ENCODE measurements at regions not wholly inside any gene's neighbourhood (a gene's known extent, or its start where the extent isn't known, plus 50 kb on each side); places are given as distances from the start of the nearest gene placed in this dataset.

DNA sequence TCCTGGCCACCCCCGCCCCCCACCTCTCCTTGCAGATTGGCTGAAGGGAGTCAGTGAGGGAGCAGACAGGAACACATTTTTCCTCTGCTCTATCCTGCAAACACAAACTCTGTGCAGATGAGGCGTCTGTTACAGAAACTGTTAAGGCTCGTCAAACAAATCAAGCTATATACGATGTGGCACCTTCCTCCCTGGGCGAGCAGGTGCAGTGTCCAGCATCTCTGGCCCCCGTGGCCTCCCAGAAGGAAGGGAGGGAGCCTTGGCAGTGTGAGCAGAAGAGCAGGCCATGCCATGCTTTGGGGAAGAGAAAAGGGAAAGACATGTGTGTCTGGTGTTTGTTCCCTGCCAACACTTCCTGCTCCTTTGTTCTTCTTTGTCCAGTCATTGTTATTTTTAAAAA, 267.8 kb downstream of the UTP18 start:
- H3K4me3 ChIP-seq (ENCODE audit: low read depth, low read length) = no peak overlapping the region
- DNase-seq = no peak
- no peak overlapping the region for H3K27ac ChIP-seq
- TF ChIP-seq, protein P1, sequence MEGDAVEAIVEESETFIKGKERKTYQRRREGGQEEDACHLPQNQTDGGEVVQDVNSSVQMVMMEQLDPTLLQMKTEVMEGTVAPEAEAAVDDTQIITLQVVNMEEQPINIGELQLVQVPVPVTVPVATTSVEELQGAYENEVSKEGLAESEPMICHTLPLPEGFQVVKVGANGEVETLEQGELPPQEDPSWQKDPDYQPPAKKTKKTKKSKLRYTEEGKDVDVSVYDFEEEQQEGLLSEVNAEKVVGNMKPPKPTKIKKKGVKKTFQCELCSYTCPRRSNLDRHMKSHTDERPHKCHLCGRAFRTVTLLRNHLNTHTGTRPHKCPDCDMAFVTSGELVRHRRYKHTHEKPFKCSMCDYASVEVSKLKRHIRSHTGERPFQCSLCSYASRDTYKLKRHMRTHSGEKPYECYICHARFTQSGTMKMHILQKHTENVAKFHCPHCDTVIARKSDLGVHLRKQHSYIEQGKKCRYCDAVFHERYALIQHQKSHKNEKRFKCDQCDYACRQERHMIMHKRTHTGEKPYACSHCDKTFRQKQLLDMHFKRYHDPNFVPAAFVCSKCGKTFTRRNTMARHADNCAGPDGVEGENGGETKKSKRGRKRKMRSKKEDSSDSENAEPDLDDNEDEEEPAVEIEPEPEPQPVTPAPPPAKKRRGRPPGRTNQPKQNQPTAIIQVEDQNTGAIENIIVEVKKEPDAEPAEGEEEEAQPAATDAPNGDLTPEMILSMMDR (IDR thresholded peaks at IDR 0.05; ENCODE audit: low read depth, low read length, missing control alignments) = no peak
- no peaks in the 10 kb centered on the region for H3K36me3 ChIP-seq (replicated peaks)
- in situ Hi-C loops (cut with HindIII; ENCODE audit: low pct_ligation_motif_present, low sequenced_read_pairs) = no loop called here
- no peaks in the 10 kb centered on the region for H3K27me3 ChIP-seq (replicated peaks)

DNA sequence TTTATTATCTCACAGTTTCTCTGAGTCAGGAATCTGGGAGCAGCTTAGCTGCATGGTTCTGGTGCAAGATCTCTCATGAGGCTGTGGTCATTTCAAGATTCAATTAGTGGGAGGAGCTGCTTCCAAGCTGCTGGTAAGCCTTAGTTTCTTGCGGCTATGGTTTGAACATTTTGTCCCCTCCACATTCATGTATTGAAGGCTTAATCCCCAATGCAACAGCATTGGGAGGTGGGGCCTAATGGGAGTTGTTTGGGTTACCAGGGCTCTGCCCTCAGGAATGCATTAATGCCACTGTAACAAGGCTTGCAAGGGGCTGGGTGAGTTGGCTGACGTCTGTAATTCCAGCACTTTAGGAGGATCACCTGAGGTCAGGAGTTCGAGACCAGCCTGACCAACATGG, 272.9 kb downstream of the UTP18 start:
- TF ChIP-seq, protein P1 (IDR thresholded peaks at IDR 0.05; ENCODE audit: low read depth, low read length, missing control alignments) = no peak
- in situ Hi-C loops (cut with HindIII; ENCODE audit: low pct_ligation_motif_present, low sequenced_read_pairs) = no loop called here
- DNase-seq = no peak
- H3K27me3 ChIP-seq (replicated peaks) = no peaks in the 10 kb centered on the region
- no peaks in the 10 kb centered on the region for H3K36me3 ChIP-seq (replicated peaks)
- H3K4me3 ChIP-seq (ENCODE audit: low read depth, low read length) = no peak overlapping the region
- H3K27ac ChIP-seq = no peak overlapping the region

DNA sequence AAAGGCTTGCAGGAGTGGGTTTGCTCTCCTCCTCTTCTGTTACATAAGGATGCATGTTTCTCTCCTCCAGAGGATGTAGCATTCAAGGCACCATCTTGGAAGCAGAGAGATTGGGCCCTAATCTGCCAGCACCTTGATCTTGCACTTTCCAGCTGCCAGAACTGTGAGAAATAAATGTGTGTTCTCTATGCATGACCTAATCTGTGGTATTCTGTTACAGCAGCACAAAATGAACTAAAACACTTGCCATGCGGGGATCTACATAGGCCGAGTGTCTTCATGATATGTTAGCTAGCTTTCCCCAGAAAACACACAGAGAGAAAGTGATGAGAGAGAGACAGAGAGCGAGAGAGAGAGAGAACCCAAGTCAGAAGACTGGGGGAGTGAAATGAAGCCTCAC, 273.5 kb downstream of the UTP18 start:
- in situ Hi-C loops (cut with HindIII; ENCODE audit: low pct_ligation_motif_present, low sequenced_read_pairs) = no loop called here
- TF ChIP-seq, protein P1 (IDR thresholded peaks at IDR 0.05; ENCODE audit: low read depth, low read length, missing control alignments) = no peak
- no peaks in the 10 kb centered on the region for H3K27me3 ChIP-seq (replicated peaks)
- no peak overlapping the region for H3K27ac ChIP-seq
- no peaks in the 10 kb centered on the region for H3K36me3 ChIP-seq (replicated peaks)
- DNase-seq = no peak
- H3K4me3 ChIP-seq (ENCODE audit: low read depth, low read length) = no peak overlapping the region

DNA sequence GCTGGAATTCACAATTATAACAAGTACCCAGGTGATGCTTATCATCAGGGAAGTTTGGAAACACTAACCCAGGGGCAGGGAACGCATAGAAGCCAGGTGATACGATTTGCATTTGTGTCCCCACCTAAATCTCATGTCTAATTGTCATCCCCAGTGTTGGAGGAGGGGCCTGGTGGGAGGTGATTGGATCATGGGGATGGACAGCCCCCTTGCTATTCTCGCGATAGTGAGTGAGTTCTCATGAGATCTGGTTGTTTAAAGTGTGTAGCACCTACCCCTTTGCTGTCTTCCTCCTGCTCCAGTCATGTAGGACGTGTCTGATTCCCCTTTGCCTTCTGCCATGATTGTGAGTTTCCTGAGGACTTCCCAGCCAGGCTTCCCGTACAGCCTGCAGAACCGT, 276.3 kb downstream of the UTP18 start:
- in situ Hi-C loops (cut with HindIII; ENCODE audit: low pct_ligation_motif_present, low sequenced_read_pairs) = no loop called here
- no peaks in the 10 kb centered on the region for H3K27me3 ChIP-seq (replicated peaks)
- H3K4me3 ChIP-seq (ENCODE audit: low read depth, low read length) = no peak overlapping the region
- no peak overlapping the region for H3K27ac ChIP-seq
- TF ChIP-seq, protein P1 (IDR thresholded peaks at IDR 0.05; ENCODE audit: low read depth, low read length, missing control alignments) = no peak
- no peaks in the 10 kb centered on the region for H3K36me3 ChIP-seq (replicated peaks)
- no peak for DNase-seq

DNA sequence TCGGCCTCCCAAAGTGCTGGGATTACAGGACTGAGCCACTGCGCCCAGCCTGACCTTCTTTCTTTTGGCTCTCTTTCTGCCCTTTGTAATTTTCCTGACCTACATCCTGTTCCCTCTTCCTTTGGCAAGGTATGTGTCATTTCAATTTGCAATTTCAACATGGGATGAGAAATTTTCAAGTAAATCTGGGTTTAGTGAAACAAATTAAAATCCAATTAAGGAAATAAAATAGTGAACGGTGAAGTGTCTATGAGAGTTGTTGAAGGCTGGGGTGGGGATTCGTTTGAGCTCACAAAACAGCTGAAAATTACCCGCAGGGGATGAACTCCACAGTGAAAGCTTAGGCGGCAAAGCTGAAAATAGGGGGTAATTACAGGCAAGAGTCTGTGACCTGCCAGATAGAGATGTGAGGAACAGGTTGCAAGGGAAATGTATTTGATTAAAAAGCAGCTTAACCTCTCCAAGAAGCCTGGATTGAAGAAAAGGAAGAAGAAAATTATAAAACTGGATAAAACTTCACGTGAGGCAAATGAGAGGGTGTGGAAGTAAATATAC, 277.7 kb downstream of the UTP18 start:
- in situ Hi-C loops (cut with HindIII; ENCODE audit: low pct_ligation_motif_present, low sequenced_read_pairs) = no loop called here

More for the DNA sequence above, 277.7 kb downstream of the UTP18 start:
- Histone ChIP-seq H3K36me3 (replicated peaks) (no peaks in the 10 kb centered on the region), H3K27me3 (replicated peaks) (no peaks in the 10 kb centered on the region), H3K4me3 (ENCODE audit: low read depth, low read length) (no peak overlapping the region), H3K27ac (no peak overlapping the region)
- no peak for DNase-seq
- TF ChIP-seq, protein P1 (IDR thresholded peaks at IDR 0.05; ENCODE audit: low read depth, low read length, missing control alignments) = no peak
